Fibroblast of peridontal ligament (primary cell): ENCODE measurements at regions not wholly inside any gene's neighbourhood (a gene's known extent, or its start where the extent isn't known, plus 50 kb on each side); places are given as distances from the start of the nearest gene placed in this dataset.
"Not testable (repeated sequence)": the region's sequence is repeated elsewhere in the genome, so short reads cannot be mapped to it uniquely, and the experiment has no call there.

Experiments
- DNase-seq: peaks from one replicate; pipeline ENCODE4 v3.0.0-alpha.2; 2010; ENCODE audit errors: extremely low read depth

DNA sequence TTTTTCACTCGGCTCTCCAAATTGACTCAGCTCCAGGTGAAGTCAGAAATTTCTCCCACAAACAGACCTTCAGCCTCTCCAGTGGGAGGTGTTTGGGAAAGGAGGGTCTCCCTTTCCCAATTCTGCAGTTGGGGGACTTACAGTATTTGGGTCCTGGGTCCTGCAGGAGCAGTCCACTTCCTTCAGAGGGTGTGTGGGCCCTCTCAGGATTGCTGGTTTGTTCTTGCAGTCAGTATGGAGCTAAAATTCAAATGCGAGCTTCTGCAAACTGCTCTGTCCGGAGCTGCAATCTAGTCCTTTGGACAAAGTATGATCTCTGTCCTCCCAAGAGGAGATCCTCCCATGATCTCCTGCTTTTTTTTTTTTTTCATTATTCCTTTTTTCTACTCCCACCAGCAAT, 87.9 kb upstream of the MSTN start:
- DNase-seq, result no peak

DNA sequence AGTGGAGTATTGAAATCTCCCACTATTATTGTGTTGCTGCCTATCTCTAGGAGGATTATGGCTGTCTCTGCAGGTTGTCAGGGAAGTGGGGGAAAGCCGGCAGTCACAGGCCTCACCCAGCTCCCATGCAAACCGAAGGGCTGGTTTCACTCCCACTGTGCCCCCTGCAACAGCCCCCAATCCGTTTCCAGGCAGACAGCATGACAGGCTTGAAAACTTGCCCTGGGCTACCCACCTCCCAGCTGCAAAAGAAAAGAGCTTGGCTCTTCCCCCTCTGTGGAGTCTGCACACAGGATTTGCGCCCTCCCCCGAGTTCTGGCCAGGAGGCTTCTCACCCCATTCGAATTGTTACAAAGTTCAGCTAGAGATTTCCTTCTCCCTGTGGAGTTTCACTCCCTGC, 87.4 kb upstream of the MSTN start:
- DNase-seq, result no peak

DNA sequence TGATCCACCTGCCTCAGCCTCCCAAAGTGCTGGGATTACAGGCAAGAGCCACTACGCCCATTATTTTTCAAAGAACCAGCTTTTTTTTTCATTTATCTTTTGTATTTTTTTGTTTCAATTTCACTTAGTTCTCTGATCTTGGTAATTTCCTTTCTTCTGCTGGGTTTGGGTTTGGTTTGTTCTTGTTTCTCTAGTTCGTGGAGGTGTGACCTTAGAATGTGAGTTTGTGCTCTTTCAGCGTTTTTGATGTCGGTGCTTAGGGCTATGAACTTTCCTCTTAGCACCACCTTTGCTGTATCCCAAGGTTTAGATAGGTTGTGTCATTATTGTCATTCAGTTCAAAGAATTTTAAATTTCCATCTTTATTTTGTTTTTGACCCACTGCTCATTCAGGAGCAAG, 86.7 kb upstream of the MSTN start:
- DNase-seq, result no peak

DNA sequence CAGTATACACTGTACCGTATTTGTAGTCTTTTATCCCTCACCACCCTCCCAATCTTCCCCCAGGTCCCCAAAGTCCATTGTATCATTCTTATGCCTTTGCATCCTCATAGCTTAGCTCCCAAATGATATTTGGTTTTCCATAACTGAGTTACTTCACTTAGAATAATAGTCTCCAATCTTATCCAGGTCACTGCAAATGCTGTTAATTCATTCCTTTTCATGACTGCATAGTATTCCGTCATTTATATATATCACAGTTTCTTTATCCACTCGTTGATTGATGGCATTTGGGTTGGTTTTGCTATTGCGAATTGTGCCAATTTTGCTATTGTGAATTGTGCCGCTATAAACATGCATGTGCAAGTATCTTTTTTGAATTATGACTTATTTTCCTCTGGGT, 83.6 kb upstream of the MSTN start:
- not testable (repeated sequence) for DNase-seq

DNA sequence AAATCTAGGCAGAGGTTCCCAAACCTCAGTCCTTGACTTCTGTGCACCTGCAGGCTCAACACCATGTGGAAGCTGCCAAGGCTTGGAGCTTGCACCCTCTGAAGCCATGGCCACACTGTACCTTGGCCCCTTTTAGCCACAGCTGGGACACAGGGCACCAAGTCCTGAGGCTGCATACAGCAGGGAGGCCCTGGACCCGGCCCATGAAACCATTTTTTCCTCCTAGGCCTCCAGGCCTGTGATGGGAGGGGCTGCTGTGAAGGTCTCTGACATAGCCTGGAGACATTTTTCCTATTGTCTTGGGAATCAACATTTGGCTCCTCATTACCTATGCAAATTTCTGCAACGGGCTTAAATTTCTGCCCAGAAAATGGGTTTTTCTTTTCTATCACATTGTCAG, 77.9 kb upstream of the MSTN start:
- DNase-seq, result not testable (repeated sequence)

DNA sequence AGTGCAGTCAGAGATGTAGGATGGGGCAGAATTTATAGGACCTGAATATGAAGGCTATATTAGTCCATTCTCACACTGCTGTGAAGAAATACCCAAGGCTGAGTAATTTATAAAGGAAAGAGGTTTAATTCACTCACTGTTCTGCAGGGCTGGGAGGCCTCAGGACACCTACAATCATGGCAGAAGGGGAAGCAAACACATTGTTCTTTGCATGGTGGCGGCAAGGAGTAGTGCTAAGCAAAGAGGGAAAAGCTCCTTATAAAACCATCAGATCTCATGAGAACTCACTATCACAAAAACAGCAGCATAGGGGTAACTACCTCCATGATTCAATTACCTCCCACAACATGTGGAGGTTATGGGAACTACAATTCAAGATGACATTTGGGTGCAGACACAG, 76.8 kb upstream of the MSTN start:
- DNase-seq, result no peak

DNA sequence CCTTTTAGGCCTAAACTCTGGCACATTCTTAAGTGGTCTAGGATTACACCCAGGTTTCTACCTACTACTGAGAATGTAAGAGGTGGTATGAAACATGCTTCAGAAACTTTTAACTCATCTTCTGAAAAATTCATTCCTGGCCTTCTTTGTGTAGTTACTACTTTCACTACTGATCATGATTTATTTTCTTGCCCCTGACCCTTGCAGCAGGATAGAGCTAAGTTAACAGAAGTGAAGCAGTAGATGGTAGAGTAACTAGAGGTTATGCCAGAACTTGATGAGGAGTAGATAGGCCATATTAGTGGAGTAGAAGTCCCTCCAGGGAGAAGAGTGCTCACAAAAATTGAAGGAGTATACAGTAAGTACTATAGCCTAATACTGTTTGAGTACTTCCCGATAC, 75.5 kb upstream of the MSTN start:
- no peak for DNase-seq

DNA sequence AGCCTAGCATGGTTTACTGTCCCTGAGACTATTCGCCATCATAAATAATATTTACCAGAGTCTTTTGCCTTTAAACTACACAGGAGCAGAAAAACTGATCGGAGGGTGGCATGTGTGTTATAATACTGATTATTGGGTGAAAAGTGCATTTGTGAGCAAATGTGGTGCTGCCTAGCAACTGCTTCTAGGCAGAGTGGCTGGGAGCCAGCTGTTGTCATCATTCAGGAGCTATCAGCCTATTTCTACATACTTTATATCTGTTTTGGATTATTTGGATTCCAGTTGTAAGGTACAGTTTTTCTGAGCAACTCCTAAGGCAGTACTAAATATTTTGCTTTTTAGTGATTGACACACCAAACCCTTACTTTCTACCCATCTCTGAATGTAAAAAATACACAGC, 75.0 kb upstream of the MSTN start:
- peak; percentile 43 for DNase-seq

DNA sequence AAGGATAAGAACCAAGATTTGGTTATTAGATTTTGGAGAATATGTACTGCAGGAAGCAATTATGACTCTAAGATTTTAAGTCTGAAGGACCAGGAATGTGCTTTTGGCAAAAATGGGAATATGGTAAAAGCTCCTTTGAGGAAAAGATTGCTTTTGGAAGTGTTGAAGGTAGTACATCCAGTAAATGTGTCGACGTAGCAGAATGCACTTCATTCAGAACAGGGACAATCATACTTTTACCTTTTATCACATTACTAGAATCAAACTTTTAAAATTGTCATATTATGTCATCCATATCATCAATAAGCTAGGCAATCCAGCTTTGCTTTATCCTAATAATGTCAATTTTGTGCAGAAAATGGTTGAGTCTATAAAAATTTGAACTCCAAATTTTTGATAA, 74.3 kb upstream of the MSTN start:
- no peak for DNase-seq

DNA sequence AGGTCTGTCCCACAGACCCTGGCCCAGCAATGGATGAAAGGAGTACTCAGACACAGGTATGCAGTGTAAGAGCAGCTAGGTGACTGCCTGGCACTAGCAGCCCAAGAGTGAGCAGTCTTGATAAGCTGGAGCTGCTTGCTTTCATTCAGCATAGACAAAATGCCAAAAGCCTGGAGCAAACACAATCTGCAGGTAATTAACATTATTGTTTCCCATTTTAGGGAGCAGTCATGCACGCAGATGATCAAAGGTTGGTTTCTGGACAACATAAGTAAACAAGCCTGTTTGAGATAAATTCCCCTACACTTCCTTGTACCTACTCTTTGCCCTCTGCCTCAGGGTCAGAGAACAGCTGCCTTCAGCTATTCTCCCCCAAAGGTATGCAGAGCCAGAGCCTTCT, 73.7 kb upstream of the MSTN start:
- no peak for DNase-seq

DNA sequence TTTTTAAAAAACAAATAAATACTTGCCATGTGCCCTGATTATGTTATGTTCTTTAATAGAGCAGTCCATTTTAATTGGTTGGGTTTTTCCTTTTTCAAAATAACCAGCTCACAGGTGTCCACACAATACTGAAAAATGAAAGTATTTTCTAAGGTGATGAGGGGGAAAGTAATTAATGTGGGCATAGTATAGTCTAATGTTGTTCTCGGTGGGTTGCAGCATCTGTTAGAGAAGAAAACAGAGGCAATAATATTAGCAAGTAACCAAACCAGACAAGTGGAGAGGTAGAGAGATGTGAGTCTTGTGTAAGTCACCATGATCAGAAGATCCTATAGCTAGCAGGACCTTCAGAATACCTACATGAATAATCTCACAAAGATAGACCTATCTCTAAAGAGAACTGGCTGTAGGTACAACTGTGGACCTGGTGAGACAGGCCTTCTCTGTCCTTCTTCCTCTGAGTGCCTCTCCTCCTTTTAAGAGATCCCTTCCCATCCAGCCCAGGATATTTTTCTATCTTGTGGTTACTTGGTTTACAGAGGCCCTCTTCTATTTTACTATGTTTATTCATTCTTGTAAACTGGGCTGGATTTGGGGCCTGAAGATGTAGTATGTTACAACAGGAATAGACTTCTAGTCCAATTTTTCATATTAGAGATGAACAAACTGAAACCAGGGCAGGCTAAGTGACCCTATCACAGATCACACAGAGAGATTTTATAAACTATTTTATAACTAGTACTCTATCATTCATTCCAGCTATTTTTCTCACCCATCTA, 67.1 kb upstream of the MSTN start:
- peak; percentile 47 for DNase-seq

DNA sequence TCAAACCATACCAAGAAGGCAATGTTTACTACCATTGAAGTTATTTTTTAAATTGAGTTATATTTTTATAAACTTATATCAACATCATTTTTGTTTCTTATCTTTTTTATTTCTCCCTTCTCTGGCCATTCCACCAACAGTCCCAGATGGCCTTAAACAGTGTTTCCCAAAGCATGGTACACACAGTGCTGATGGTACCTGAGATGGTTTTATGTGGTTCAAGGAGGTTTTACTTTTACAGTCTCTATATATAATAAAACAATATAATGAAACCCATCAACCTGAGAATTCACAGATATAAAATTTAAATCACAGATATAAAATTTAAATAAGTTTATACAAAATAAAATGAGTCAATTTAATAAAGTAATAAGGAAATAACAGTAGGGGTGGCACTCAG, 65.1 kb upstream of the MSTN start:
- DNase-seq, result no peak

DNA sequence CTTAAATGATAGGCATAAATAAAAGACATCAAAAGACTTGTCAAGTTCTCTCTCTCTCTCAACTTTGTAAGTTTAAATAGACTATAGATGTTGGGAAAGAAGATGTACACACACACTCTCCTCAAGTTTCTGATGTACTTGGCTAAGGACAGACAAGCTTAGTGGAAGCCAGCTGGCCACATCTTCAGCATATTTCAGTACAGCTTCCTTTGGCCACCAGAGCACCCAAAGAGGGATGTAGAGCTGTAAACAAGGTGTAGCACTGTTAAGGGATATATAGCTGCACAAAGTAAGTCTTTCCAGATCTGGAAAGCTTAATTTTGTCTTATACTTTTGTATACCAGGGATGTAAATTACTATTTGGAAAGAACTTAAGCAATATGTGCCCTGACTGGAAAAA, 64.3 kb upstream of the MSTN start:
- peak; percentile 81 for DNase-seq

DNA sequence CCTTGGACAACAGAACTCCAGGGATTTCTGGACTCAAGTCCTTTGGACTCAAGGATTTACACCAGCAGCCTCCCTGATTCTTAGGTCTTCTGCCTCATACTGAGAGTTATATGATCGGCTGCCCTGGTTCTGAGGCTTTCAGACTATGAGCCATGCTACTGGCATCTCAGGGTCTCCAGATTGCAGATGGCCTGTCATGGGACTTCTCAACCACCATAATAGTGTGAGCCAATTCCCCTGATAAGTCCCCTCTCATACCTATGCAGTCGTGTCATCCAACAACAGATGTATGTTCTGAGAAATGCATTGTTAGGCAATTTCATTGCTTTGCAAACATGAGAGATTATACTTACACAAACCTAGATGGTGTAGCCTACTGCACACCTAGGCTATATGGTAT, 61.4 kb upstream of the MSTN start:
- DNase-seq, result peak; percentile 53

DNA sequence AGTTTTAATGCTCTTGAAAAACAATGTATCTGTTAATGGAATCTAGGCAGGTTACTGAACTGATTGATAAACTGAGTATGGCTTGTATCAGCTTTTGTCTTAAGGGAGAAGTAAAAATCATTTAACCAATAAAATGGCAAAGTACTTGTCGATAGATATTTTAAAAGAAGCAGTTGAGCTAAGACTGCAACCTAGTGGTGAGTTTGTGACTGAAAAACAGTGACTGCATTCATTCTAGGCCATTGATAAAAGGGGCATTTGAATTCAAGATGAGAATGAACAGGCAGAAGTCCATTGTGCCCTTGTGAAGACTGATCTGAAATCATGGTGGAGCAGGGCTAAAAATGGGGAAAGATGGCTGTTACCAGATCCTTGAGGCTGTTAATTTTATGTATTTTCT, 59.4 kb upstream of the MSTN start:
- DNase-seq, result peak; percentile 61

DNA sequence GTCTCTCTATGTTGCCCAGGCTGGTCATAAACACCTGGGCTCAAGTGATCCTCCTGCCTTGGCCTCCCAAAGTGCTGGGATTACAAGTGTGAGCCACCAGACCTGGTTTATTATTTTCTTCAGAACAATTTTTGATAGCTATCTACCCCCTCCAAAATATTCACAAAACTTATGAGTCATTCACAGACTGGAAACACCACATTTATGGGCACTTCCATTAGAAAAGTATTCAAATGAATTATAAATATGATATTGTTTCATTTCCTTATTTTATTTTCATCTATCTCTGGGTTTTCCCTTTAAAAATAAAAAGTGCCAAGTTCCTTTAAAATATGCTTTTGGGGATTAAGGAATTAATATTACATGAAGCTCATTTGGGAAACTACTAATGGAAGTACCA, 58.8 kb upstream of the MSTN start:
- DNase-seq, result no peak

DNA sequence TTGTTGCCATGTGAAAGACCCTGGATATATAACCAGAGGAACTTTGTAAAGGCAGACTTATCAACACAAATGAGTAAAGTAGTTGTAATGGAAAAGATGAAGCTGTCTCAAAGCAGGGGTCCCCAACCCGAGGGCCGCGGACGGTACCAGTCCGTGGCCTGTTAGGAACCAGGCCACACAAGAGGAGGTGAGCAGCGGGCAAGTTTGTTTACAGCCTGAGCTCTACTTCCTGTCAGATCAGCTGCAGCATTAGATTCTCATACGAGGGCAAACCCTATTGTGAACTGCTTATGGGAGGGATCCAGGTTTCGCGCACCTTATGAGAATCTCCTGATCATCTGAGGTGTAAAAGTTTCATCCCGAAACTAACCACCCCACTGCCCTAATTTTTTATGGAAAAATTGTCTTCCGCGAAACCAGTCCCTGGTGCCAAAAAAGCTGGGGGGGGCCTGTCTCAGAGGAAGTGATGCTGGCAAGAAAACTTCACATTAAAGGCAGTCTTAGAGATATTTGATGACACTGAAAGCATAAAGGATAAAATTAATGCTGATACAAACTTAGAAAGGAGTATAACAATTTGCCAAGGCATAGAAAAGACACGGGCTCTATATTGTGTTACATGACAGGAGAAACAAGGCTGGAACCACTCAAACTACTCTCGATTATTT, 57.5 kb upstream of the MSTN start:
- no peak for DNase-seq

DNA sequence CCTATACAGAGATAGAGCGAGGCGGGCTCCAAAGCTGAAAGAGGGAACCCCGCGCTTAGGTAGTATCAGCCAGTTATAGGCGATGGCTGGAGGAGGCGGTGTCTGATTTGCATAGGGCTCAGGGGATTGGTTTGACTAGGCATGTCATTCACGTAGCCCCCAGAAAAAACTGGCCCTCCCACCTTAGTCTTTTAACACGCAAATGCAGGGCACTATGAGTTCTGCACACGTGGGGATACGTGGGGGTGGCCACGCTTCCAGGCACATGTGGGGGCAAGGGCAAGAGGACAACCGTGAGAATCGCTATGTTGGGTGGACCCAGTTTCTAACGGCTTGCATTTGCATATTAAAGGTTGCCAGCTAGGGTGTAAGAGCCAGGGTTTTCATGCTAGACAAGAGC, 56.7 kb upstream of the MSTN start:
- peak; percentile 35 for DNase-seq

DNA sequence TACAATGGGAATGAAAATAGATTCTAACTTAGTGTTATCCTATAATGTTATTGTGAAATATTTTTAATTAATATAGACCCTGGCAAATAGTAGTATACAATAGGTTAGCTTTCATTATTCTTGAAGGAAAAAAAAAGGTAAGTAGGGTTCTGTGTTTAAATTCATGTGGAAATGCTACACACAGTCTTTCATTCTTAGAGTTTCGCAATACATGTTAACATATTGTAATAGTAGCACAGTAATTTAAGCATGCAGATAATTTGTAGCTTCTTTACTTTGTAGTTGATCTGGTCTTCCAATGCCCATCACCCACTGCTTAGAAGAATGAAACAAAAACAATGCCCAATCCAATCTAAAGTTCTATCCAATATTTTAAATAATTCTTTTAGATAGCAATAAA, 54.8 kb upstream of the MSTN start:
- DNase-seq, result no peak

DNA sequence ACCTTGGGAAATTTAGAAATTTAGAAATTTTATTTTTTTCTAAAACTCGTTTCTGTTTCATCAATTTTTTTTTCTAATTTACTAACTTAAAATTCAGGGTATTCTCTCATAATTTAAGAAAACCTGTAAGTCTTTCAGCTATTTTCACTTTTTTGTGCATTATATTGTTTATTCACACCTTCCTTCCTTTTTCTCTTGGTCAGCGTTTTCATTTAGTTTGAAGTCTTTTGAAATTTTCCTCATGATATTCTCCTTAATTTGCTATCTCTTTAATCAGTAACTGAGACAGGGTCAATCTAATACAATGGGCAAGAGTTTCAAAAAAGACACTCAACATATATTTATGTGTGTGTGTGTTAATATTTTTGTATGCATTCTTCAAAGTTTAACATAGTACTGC, 50.5 kb upstream of the MSTN start:
- DNase-seq, result no peak
